ENCODE measurements at regions not wholly inside any gene's neighbourhood (a gene's known extent, or its start where the extent isn't known, plus 50 kb on each side); places are given as distances from the start of the nearest gene placed in this dataset.

DNA sequence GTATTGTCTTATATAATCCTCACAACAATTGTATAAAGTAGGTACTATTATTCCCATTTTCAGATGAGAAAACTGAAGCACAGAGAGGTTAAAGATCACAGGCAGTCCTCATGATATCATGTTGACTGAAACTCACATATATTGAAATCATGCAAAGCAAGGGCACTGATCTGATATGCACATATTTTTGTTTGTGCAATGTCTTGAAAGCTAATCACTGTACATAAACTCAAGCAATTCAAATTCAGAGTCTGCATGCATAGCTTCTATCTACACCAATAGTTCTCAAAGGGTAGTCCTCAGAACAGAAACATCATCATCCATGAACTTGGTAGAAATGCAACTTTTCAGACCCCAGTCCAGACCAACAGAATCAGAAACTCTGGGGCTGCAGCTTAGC, 119.2 kb upstream of the STT3B start:
- DNase-seq (ENCODE audit: insufficient read length, low spot score): no peak
- TF ChIP-seq, protein P1, sequence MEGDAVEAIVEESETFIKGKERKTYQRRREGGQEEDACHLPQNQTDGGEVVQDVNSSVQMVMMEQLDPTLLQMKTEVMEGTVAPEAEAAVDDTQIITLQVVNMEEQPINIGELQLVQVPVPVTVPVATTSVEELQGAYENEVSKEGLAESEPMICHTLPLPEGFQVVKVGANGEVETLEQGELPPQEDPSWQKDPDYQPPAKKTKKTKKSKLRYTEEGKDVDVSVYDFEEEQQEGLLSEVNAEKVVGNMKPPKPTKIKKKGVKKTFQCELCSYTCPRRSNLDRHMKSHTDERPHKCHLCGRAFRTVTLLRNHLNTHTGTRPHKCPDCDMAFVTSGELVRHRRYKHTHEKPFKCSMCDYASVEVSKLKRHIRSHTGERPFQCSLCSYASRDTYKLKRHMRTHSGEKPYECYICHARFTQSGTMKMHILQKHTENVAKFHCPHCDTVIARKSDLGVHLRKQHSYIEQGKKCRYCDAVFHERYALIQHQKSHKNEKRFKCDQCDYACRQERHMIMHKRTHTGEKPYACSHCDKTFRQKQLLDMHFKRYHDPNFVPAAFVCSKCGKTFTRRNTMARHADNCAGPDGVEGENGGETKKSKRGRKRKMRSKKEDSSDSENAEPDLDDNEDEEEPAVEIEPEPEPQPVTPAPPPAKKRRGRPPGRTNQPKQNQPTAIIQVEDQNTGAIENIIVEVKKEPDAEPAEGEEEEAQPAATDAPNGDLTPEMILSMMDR (IDR thresholded peaks at IDR 0.05; ENCODE audit: insufficient read depth, missing control alignments): no peak
- peak; percentile 6 for FAIRE-seq

DNA sequence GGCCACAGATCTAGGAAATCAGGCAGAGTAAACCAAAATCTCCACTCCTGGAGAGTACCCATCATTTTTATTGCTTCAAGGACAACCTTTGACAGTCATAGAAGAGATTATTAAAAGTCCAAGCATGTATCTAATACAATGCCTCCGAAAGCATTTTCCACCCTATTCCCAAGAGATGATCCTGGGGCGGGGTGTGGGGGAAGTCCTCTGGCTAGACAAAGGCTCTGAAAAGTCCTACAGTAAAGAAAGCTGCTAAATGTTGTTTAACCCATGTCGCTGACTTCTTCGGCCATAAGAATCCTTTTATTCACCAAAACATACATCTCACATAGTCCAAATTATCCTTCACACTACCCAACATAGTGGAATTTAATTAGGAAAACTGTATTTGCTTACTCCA, 115.7 kb upstream of the STT3B start:
- FAIRE-seq (no peak), DNase-seq (ENCODE audit: insufficient read length, low spot score) (no peak)
- TF ChIP-seq, protein P1 (IDR thresholded peaks at IDR 0.05; ENCODE audit: insufficient read depth, missing control alignments): no peak

DNA sequence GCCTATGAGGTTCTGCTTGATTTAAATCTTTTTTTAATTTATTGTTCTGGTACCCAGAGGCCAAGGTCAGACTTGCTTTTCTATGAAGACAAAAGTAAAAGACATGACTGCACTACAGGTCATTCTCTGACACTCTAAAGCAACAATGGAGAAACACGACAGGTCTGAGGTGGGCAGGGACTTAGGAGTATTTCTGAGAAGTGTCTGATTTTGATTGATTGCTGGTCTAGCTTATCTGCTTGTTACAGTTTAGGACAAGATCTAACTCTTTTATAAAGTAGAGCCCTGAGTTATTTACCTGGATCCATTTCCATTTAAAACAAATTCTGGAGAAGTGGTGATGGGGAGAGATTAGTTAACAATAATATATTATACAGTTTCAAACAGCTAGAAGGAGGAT, 115.2 kb upstream of the STT3B start:
- no peak for FAIRE-seq
- TF ChIP-seq, protein P1 (IDR thresholded peaks at IDR 0.05; ENCODE audit: insufficient read depth, missing control alignments): no peak

DNA sequence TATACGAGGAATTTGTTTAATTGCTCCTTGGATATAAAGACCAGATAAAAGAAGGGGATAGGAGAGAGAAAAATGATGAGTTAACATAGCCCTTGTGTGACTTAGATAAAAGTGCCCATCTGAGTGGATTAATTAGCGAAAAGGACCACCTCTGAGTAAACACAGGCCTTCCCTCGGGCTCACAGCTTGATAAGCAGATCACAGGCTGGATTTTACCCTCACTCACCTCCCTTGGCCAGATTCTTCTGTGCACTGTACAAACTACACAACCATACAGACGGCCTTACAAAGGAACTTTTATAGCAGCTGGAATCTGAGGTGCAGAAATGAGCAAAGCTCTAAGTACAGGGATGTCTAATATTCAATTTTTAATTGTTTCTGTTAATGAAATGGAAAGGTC, 112.4 kb upstream of the STT3B start:
- no peak for FAIRE-seq

More for the DNA sequence above, 115.2 kb upstream of the STT3B start:
- no peak for DNase-seq (ENCODE audit: insufficient read length, low spot score)

DNA sequence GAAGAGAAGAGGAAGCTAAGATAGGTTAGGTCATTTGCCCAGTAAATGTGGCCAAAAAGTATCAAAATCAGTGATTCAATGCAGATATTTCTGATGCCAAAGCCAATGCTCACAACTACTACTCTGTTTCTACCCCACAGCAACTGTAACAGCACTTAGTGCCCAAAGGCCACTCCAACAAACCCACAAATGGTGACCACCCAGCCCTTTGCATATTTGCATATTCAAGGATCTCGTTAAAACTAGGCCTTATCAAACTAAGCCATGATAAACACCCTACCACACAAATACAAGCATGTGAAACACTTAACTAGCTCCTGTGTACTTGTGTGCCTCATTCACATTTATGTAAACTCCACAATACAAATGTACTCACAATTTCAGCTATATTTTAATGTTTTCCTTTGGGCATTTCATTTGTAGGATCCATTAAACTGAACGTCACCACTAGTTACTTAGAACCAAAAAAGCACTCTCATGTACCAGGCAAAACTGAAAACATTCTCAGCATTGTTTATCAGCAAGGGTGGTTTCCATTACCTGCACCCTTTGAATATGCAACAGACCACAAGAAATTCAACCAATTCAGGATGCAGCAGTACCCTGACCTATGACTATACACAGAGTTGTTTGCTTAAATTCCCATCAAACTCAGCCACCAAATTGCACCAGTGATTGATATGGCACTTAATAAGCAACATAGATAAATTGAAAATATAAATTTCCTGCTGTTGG, 111.2 kb upstream of the STT3B start:
- TF ChIP-seq, protein P1 (IDR thresholded peaks at IDR 0.05; ENCODE audit: insufficient read depth, missing control alignments): no peak

More for the DNA sequence above, 112.4 kb upstream of the STT3B start:
- DNase-seq (ENCODE audit: insufficient read length, low spot score): no peak
- TF ChIP-seq, protein P1 (IDR thresholded peaks at IDR 0.05; ENCODE audit: insufficient read depth, missing control alignments): no peak

DNA sequence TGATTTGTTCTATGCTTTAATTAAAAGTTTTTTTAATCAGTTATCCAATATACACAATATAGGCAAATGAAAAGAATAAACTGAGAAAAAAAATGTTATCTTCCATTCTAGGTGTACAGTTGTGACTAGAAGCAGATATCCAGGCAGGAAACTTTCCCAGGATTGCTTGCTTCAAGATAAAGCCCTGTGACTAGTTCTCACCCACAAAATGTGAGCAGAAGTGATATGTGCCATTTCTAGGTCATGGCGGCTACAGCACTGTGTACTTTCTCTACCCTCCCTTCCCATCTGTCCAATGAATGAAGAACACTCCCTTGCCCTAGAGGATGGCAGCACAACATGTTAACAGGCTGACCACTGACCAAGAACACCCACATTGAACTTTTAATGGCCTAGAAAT, 110.5 kb upstream of the STT3B start:
- TF ChIP-seq, protein P1 (IDR thresholded peaks at IDR 0.05; ENCODE audit: insufficient read depth, missing control alignments): no peak
- DNase-seq (ENCODE audit: insufficient read length, low spot score): no peak
- no peak for FAIRE-seq

More for the DNA sequence above, 111.2 kb upstream of the STT3B start:
- FAIRE-seq (no peak), DNase-seq (ENCODE audit: insufficient read length, low spot score) (no peak)

DNA sequence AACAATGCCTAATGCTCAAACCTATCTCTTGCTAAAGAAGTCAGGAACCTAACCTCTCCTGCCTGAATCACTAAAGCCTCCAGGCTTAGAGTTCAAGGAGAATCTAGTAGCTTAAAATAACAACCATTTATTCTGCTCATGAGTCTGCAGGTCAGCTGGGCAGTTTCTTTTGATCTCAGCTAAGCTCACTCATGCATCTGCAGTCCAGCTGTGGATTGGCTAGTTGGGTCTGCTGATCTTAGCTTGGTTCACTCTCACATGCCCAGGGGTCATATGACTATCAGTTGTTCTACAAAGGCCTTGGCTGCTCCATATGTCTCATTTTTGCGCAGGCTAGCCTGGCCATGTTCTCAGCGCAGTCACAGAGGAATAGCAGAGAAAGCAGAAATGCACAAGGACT, 109.2 kb upstream of the STT3B start:
- TF ChIP-seq, protein P1 (IDR thresholded peaks at IDR 0.05; ENCODE audit: insufficient read depth, missing control alignments): no peak
- no peak for FAIRE-seq
- no peak for DNase-seq (ENCODE audit: insufficient read length, low spot score)

Data from D721Med (cell line).